Choroid plexus epithelial cell (primary cell): ENCODE measurements at regions not wholly inside any gene's neighbourhood (a gene's known extent, or its start where the extent isn't known, plus 50 kb on each side); places are given as distances from the start of the nearest gene placed in this dataset.

Experiments
- DNase-seq: peaks from one replicate; pipeline ENCODE4 v3.0.0-alpha.2; 2010; ENCODE audit warnings: low read depth
- H3K4me3 ChIP-seq: 2 replicates; pipeline ENCODE4 v1.5.1; 2011; ENCODE audit warnings: low read depth, mild to moderate bottlenecking, control low read depth, low read length, moderate library complexity
- CTCF ChIP-seq: conservative IDR thresholded peaks from 2 replicates; pipeline ENCODE4 v1.5.1; 2011; ENCODE audit warnings: low read depth, mild to moderate bottlenecking, control low read depth, inconsistent platforms, low read length, moderate library complexity

- no peak for TF ChIP-seq CTCF
- H3K4me3 ChIP-seq, result no peak overlapping the region
- no peak for DNase-seq
These were observed 438.1 kb downstream of the BCKDHB start for GRCh38 chr6:80544555-80544954.

- TF ChIP-seq CTCF, result peak; percentile 27
- no peak overlapping the region for H3K4me3 ChIP-seq
- DNase-seq, result peak; percentile 84
These were observed 437.2 kb downstream of the BCKDHB start for GRCh38 chr6:80543598-80544222.

DNA sequence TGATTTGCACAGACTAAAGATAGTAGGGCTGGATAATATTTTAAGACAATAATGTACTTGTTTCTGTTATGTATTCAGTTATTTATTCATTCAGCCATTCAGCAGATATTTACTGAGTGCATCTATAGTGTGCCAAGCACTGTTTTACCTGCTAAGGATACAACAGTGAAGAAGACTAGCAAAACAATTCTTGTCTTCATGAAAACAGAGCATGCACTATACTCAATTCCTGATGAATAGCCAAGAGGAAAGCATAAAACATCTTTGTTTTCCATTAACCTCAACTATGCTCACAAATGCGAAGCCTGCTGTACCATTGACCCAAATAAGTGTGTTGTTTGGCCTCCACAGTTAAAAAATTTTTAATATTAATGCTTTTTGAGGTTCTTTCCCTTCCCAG, 436.7 kb downstream of the BCKDHB start:
- no peak for TF ChIP-seq CTCF
- H3K4me3 ChIP-seq, result no peak overlapping the region
- DNase-seq, result no peak

- TF ChIP-seq CTCF, result no peak
- no peak overlapping the region for H3K4me3 ChIP-seq
- DNase-seq, result no peak
These were observed 435.4 kb downstream of the BCKDHB start for GRCh38 chr6:80541886-80542285.

GRCh38 chr6:80541181-80541580, 434.7 kb downstream of the BCKDHB start:
- DNase-seq, result peak; percentile 65

GRCh38 chr6:80540700-80541099, 434.2 kb downstream of the BCKDHB start:
- no peak for DNase-seq
- H3K4me3 ChIP-seq, result no peak overlapping the region
- TF ChIP-seq CTCF, result no peak

More at GRCh38 chr6:80541181-80541580, 434.7 kb downstream of the BCKDHB start:
- no peak for TF ChIP-seq CTCF
- no peak overlapping the region for H3K4me3 ChIP-seq

GRCh38 chr6:80537118-80537972, 430.9 kb downstream of the BCKDHB start:
- TF ChIP-seq CTCF, result no peak
- DNase-seq, result no peak
- no peak overlapping the region for H3K4me3 ChIP-seq
